GM13977 (cell line): ENCODE measurements at regions not wholly inside any gene's neighbourhood (a gene's known extent, or its start where the extent isn't known, plus 50 kb on each side); places are given as distances from the start of the nearest gene placed in this dataset.

Experiments
- DNase-seq: peaks from one replicate; pipeline ENCODE4 v3.0.0; 2012; ENCODE audit warnings: low spot score
- in situ Hi-C: fragments of 300-500 bp; cut with MboI; formaldehyde crosslinking; loops from one replicate; pipeline ENCODE4 v1.12.0; 2022; ENCODE audit warnings: low sequenced_read_pairs, low pct_unique_long_range_greater_than_20kb, mixed read lengths, inconsistent platforms; ENCODE audit not compliant: unreplicated experiment
- TF ChIP-seq, protein P1 (sequence below): IDR thresholded peaks from 2 replicates; pipeline ENCODE4 v1.5.1; 2012; ENCODE audit warnings: mild to moderate bottlenecking, control low read depth; ENCODE audit not compliant: insufficient read depth; ENCODE audit errors: extremely low read depth, missing control alignments

DNA sequence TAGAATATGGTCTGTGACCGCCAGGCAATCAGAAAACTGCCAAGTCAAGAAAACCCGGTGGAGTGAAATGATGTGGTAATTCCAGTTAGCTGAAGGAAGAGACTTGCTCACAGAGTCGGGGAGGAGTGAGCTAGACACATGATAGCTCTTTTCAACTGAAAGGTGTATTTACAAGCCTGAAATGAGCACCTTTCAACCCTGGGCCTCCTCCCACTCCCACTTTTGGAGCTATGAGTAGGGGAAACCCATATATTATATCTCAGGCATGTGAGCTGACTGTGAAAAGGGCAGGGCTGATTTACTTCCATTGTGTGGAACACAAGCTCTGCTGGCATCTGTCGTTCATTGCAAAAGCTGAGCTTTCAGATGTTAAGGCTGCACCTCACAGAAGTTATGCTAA lies 960.2 kb downstream of the TUSC7 start:
- in situ Hi-C loops: no loop called here
- DNase-seq: no peak
- TF ChIP-seq, protein P1, sequence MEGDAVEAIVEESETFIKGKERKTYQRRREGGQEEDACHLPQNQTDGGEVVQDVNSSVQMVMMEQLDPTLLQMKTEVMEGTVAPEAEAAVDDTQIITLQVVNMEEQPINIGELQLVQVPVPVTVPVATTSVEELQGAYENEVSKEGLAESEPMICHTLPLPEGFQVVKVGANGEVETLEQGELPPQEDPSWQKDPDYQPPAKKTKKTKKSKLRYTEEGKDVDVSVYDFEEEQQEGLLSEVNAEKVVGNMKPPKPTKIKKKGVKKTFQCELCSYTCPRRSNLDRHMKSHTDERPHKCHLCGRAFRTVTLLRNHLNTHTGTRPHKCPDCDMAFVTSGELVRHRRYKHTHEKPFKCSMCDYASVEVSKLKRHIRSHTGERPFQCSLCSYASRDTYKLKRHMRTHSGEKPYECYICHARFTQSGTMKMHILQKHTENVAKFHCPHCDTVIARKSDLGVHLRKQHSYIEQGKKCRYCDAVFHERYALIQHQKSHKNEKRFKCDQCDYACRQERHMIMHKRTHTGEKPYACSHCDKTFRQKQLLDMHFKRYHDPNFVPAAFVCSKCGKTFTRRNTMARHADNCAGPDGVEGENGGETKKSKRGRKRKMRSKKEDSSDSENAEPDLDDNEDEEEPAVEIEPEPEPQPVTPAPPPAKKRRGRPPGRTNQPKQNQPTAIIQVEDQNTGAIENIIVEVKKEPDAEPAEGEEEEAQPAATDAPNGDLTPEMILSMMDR: no peak

DNA sequence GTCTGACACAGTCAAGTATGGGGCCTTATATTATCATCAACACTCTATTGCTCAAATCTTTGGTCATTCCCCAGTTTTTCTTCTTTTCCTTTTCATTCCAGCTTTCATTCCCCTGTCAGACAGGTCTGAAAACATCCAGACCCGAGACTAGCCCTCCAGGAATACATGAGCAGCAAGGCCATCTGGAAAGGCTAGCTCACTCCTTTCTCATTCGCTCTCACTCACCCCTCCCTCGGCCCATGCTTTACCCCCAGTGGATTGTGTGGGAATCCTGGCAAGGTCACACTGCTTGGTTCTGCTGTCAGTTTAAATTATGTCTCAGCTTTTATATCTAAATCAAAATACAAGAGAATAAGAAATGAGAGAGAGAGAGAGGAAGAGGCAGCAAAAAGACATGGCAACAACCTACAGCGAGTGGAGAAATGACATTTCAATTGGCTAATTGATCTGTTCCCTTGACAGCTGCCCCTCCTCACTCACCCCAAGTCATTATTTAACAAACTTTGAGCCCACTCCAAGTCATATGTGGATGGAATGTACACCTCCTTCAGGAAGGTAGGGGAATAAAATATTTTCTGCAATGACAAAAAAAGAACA lies 962.2 kb downstream of the TUSC7 start:
- TF ChIP-seq, protein P1: no peak
- in situ Hi-C loops: no loop called here
- no peak for DNase-seq

DNA sequence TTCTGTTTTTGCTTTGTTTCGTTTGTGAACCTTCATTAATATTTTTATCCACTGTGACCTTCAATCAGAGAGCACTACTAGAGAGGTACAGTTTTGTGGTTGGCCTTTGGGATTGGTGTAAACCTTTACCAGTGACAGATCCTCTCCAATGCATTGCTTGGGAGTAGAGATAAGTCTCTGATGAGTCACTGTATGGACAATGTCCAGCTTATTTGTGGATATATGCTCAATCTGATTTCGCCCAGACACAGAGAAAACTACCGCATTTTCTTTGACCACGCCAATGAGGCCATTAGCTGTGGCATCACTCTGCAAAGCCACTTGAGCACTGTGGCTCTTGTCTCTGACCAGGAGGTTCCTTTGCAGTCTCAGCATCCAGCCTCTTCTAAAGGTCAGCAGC lies 964.7 kb downstream of the TUSC7 start:
- in situ Hi-C loops: no loop called here
- DNase-seq: no peak
- TF ChIP-seq, protein P1: no peak

DNA sequence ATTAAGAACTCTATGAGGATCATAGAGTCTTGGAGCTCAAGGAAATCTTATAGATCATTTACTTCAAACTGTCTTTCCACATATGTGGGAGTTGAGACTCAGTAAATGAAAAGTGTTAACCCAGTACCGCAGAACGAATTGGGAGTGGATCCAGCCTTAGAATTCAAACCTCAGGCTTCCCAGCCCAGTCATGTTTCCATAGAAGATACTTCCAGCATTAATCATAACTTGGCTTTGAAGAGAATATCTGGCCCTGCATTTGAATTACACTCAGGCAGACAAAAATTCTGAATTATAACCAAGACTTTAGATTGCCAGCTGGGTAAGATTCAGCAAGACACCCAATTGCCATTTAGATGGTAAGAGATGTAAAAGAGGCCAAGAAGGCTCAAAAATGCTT lies 972.0 kb downstream of the TUSC7 start:
- in situ Hi-C loops: no loop called here
- TF ChIP-seq, protein P1: no peak
- DNase-seq: no peak

DNA sequence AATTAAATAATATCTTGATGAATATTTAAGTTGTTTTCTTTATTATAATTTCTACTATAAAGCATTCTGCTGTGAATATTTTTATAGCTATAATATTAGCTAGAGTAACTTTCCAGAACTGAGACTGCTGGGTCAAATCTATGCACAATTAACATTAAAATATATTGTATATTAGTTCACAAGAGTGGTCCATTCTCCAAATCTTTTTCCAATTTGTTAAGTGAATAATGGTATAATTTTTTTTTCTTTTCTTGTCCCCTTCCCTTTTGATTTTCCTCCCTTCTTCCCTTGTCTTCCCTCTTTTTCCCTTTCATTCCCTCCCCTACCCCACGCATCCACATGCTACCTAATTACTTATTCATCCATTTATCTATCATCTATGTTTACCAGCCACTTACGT lies 977.5 kb downstream of the TUSC7 start:
- in situ Hi-C loops: no loop called here
- DNase-seq: no peak
- TF ChIP-seq, protein P1: no peak

DNA sequence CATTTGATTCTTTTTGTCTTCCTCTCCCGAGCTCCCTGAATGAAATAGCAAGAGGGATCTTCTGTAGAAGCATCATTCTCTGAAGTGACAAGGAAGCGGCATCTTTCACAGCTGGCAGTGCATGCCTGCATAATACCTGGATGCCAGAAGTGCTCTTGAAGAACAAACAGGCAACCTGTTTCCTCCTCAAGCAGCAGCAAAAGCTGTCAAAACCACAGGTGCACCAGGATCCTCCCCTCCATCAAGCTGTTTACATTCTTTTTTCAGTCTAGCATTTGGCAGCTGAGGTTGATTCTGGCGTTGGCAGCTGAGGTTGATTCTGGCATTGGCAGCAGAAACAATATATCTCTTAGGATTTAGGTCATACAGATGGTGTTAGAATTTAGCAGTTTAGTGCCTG lies 979.0 kb downstream of the TUSC7 start:
- TF ChIP-seq, protein P1: no peak
- DNase-seq: no peak
- in situ Hi-C loops: no loop called here

DNA sequence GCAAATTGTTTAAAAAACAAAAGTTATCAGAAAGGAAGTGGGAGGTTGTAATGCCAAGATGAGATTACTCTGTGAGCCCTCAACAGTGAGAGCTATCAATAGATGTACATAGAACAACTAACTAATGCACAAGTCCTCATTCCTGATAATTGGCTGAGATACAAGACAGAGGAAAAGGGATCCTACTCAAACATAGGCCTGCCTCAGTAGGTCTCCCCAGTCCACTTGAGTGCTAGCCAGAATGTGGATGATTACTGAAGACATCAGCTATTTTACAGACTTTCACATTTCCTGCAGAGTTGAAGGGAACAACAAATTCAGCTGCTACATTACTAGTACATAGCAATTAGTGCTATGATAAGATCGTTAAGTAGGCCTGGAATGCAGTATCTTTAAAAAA lies 981.9 kb downstream of the TUSC7 start:
- DNase-seq: no peak
- in situ Hi-C loops: no loop called here

More for the DNA sequence above, 981.9 kb downstream of the TUSC7 start:
- TF ChIP-seq, protein P1: no peak
